GM18867 (cell line): ENCODE measurements at regions not wholly inside any gene's neighbourhood (a gene's known extent, or its start where the extent isn't known, plus 50 kb on each side); places are given as distances from the start of the nearest gene placed in this dataset.

Experiments used
- ATAC-seq: cut with Tn5 transposase; IDR thresholded peaks from one replicate; pipeline ENCODE4 v1.9.1; 2021; ENCODE audit warnings: mild to moderate bottlenecking, moderate library complexity; ENCODE audit not compliant: unreplicated experiment

GRCh38 chr12:45623221-45623620, 106.3 kb upstream of the ARID2 start:
- ATAC-seq: no peak

GRCh38 chr12:45623940-45624339, 105.6 kb upstream of the ARID2 start:
- no peak for ATAC-seq

GRCh38 chr12:45626965-45627364, 102.5 kb upstream of the ARID2 start:
- no peak for ATAC-seq

- ATAC-seq: no peak
Measured at GRCh38 chr12:45627407-45628069, 102.0 kb upstream of the ARID2 start.

- ATAC-seq: no peak
Measured at GRCh38 chr12:45629292-45629691, 100.2 kb upstream of the ARID2 start.

- no peak for ATAC-seq
Measured at GRCh38 chr12:45633733-45634132, 95.8 kb upstream of the ARID2 start.

- ATAC-seq: peak; percentile 61
Measured at GRCh38 chr12:45634273-45634917, 95.1 kb upstream of the ARID2 start.

- no peak for ATAC-seq
Measured at GRCh38 chr12:45637242-45637641, 92.3 kb upstream of the ARID2 start.

- no peak for ATAC-seq
Measured at GRCh38 chr12:45637706-45638105, 91.8 kb upstream of the ARID2 start.

GRCh38 chr12:45638386-45638785, 91.1 kb upstream of the ARID2 start:
- no peak for ATAC-seq

- no peak for ATAC-seq
Measured at GRCh38 chr12:45644541-45644940, 85.0 kb upstream of the ARID2 start.

GRCh38 chr12:45646851-45647581, 82.5 kb upstream of the ARID2 start:
- no peak for ATAC-seq

GRCh38 chr12:45648070-45648469, 81.4 kb upstream of the ARID2 start:
- ATAC-seq: no peak

- no peak for ATAC-seq
Measured at GRCh38 chr12:45651029-45651428, 78.5 kb upstream of the ARID2 start.

GRCh38 chr12:45654002-45654665, 75.4 kb upstream of the ARID2 start:
- no peak for ATAC-seq

- peak; percentile 98 for ATAC-seq
Measured at GRCh38 chr12:45655186-45655585, 74.3 kb upstream of the ARID2 start.

- no peak for ATAC-seq
Measured at GRCh38 chr12:45655743-45656142, 73.8 kb upstream of the ARID2 start.

- ATAC-seq: no peak
Measured at GRCh38 chr12:45658020-45658419, 71.5 kb upstream of the ARID2 start.

- no peak for ATAC-seq
Measured at GRCh38 chr12:45660330-45660729, 69.2 kb upstream of the ARID2 start.

GRCh38 chr12:45663455-45663854, 66.1 kb upstream of the ARID2 start:
- ATAC-seq: no peak

GRCh38 chr12:45665941-45666340, 63.6 kb upstream of the ARID2 start:
- no peak for ATAC-seq

- ATAC-seq: no peak
Measured at GRCh38 chr12:45666396-45666795, 63.1 kb upstream of the ARID2 start.
